H1 (cell line): ENCODE measurements at regions not wholly inside any gene's neighbourhood (a gene's known extent, or its start where the extent isn't known, plus 50 kb on each side); places are given as distances from the start of the nearest gene placed in this dataset.

Source experiments
- HDAC2 ChIP-seq, 2 experiments: fragments of 300-600 bp in 1 of 2; sonication (generic) in 1 of 2; IDR thresholded peaks; 2 replicates each; pipeline ENCODE4 v1.6.1; 2011 to 2012; ENCODE audit warnings: low read depth in 2 of 2, low read length in 2 of 2, mild to moderate bottlenecking in 2 of 2, moderate library complexity in 2 of 2, borderline replicate concordance in 1 of 2, inconsistent platforms in 1 of 2
- SAP30 ChIP-seq: fragments of 300-600 bp; sonication (generic); IDR thresholded peaks from 2 replicates; pipeline ENCODE4 v1.7.1; 2012; ENCODE audit warnings: low read length, moderate library complexity, mild to moderate bottlenecking, inconsistent platforms; ENCODE audit not compliant: insufficient read depth, insufficient replicate concordance
- TF ChIP-seq, protein P1 (sequence below): fragments of 300-600 bp; sonication (generic); IDR thresholded peaks from 2 replicates; pipeline ENCODE4 v1.7.1; 2012; ENCODE audit warnings: low read length, moderate library complexity, mild to moderate bottlenecking, inconsistent platforms; ENCODE audit not compliant: insufficient replicate concordance

DNA sequence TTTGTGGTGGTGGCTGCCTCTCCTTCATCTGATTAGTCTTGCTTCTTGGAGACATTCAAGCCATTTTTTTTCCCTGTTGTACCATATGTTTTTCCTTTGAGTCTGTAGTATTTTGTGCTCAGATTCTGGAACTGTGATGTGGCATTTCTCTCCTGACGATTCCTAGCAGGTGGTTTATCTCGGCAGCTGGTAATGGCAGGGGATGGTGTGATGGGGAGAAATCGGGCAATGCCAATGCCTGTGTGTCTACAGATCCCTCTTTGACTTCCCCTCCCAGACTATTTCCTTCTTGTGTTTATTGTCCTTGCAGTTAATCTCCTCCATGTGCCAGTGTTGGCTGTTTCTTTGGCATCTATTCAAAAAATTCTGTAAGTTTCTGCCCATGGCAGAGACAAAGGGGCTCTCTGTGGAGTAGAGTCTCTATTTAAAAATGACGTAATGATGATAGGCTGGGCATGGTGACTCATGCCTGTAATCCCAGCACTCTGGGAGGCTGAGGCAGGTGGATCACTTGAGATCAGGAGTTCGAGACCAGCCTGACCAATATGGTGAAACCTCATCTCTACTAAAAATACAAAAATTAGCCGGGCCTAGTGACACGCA, 90.2 kb upstream of the ERCC4 start (continued):
- TF ChIP-seq, protein P1, sequence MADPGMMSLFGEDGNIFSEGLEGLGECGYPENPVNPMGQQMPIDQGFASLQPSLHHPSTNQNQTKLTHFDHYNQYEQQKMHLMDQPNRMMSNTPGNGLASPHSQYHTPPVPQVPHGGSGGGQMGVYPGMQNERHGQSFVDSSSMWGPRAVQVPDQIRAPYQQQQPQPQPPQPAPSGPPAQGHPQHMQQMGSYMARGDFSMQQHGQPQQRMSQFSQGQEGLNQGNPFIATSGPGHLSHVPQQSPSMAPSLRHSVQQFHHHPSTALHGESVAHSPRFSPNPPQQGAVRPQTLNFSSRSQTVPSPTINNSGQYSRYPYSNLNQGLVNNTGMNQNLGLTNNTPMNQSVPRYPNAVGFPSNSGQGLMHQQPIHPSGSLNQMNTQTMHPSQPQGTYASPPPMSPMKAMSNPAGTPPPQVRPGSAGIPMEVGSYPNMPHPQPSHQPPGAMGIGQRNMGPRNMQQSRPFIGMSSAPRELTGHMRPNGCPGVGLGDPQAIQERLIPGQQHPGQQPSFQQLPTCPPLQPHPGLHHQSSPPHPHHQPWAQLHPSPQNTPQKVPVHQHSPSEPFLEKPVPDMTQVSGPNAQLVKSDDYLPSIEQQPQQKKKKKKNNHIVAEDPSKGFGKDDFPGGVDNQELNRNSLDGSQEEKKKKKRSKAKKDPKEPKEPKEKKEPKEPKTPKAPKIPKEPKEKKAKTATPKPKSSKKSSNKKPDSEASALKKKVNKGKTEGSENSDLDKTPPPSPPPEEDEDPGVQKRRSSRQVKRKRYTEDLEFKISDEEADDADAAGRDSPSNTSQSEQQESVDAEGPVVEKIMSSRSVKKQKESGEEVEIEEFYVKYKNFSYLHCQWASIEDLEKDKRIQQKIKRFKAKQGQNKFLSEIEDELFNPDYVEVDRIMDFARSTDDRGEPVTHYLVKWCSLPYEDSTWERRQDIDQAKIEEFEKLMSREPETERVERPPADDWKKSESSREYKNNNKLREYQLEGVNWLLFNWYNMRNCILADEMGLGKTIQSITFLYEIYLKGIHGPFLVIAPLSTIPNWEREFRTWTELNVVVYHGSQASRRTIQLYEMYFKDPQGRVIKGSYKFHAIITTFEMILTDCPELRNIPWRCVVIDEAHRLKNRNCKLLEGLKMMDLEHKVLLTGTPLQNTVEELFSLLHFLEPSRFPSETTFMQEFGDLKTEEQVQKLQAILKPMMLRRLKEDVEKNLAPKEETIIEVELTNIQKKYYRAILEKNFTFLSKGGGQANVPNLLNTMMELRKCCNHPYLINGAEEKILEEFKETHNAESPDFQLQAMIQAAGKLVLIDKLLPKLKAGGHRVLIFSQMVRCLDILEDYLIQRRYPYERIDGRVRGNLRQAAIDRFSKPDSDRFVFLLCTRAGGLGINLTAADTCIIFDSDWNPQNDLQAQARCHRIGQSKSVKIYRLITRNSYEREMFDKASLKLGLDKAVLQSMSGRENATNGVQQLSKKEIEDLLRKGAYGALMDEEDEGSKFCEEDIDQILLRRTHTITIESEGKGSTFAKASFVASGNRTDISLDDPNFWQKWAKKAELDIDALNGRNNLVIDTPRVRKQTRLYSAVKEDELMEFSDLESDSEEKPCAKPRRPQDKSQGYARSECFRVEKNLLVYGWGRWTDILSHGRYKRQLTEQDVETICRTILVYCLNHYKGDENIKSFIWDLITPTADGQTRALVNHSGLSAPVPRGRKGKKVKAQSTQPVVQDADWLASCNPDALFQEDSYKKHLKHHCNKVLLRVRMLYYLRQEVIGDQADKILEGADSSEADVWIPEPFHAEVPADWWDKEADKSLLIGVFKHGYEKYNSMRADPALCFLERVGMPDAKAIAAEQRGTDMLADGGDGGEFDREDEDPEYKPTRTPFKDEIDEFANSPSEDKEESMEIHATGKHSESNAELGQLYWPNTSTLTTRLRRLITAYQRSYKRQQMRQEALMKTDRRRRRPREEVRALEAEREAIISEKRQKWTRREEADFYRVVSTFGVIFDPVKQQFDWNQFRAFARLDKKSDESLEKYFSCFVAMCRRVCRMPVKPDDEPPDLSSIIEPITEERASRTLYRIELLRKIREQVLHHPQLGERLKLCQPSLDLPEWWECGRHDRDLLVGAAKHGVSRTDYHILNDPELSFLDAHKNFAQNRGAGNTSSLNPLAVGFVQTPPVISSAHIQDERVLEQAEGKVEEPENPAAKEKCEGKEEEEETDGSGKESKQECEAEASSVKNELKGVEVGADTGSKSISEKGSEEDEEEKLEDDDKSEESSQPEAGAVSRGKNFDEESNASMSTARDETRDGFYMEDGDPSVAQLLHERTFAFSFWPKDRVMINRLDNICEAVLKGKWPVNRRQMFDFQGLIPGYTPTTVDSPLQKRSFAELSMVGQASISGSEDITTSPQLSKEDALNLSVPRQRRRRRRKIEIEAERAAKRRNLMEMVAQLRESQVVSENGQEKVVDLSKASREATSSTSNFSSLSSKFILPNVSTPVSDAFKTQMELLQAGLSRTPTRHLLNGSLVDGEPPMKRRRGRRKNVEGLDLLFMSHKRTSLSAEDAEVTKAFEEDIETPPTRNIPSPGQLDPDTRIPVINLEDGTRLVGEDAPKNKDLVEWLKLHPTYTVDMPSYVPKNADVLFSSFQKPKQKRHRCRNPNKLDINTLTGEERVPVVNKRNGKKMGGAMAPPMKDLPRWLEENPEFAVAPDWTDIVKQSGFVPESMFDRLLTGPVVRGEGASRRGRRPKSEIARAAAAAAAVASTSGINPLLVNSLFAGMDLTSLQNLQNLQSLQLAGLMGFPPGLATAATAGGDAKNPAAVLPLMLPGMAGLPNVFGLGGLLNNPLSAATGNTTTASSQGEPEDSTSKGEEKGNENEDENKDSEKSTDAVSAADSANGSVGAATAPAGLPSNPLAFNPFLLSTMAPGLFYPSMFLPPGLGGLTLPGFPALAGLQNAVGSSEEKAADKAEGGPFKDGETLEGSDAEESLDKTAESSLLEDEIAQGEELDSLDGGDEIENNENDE = no peak
- TF ChIP-seq SAP30 (no peak), HDAC2 (IDR thresholded peaks at IDR 0.05; ENCODE audit: borderline replicate concordance in 1 of 2, low read depth in 2 of 2, low read length in 2 of 2) (no peak)
